Activated effector memory CD4-positive, alpha-beta T cell treated with anti-CD3 and anti-CD28 coated beads, Interleukin-2, amount 50 U/mL, for 16 hours (primary cell): ENCODE measurements at regions not wholly inside any gene's neighbourhood (a gene's known extent, or its start where the extent isn't known, plus 50 kb on each side); places are given as distances from the start of the nearest gene placed in this dataset.
"Not testable (repeated sequence)": the region's sequence is repeated elsewhere in the genome, so short reads cannot be mapped to it uniquely, and the experiment has no call there.

Experiments used
- DNase-seq: peaks from one replicate; pipeline ENCODE4 v3.0.0-alpha.2; 2020

DNA sequence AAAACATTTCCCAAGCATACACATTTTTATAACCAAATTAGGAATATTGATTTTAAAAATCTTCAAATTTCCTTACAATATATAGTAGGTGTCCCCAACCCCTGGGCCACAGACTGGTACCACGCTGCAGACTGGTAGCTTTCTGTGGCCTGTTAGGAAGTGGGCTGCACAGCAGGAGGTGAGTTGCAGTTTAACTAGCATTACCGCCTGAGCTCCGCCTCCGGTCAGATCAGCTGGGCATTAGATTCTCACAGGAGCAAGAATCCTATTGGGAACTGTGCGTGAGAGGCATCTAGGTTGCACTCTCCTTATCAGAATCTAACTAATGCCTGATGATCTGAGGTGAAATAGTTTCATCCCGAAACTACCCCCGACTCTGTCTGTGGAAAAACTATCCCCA lies 62.1 kb downstream of the ZWINT start:
- no peak for DNase-seq

DNA sequence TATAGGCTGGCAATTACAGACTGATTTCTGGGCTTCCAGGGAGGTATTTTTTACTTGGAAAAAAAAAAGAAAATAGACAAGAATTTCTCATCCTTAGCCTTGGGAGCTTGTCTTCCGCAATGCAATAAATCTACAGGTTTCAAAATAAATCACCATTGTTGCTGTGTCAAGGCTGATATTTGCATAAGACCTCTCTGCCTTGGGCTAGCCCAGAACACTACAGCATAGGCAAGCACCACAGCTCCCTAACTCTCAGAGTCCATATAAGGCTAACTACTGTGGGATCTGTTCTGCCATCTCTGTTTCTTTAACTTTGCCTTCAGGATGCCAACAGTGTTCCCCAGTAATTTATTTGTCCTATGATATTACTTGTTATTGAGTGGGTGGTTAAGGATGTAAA lies 64.4 kb downstream of the ZWINT start:
- DNase-seq, result no peak

DNA sequence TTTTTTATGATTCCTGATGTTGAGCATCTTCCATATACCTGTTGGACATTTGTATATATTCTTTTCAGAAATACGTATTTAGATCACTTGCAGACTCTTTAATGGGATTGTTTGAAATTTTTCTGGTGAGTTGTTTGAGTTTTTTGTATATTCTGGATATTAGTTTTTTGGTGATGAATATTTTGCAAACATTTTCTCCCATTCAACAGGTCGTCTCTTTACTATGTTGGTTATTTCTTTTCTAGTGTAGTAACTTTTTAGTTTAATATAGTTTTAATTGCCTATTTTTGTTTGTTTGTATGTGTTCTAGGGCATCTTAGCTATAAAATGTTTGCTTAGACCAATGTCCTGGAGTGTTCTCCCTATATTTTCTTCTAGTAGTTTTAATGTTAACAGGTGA lies 72.7 kb downstream of the ZWINT start:
- DNase-seq, result no peak

DNA sequence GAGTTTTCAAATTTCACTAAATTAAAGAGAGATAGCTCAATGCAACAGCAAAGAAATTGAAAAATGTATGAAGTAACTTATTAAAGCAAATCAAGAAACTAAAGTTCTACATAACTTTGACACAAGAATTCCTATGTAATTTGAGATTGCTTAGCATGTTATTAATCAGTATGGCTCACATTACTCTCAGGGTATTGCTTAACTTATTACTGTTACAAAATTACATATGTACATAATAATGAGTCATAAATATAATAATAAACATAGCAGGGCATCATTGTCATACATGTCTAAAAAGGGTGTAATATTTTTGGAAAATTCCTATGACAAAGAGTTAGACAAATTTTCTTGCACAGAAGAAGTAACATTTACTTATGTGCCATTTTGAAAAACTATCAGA lies 75.0 kb downstream of the ZWINT start:
- no peak for DNase-seq

DNA sequence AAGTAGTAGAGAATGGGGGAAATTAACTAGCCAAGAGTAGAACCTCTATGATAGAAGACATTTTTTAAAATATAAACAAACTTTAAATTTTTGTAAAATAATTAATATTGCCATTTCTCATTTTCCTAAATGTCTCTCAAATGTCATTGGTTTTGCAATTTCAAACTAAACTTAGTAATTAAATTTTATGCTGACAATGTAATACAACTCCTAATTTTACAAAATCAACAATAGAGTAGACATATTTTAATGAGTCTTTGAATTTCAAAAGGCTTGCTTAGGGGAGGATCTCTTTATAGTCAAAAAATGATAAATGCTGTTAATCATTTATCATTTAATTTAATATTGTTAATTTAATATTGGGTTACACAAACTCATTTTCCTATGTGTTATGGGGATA lies 81.8 kb downstream of the ZWINT start:
- no peak for DNase-seq

DNA sequence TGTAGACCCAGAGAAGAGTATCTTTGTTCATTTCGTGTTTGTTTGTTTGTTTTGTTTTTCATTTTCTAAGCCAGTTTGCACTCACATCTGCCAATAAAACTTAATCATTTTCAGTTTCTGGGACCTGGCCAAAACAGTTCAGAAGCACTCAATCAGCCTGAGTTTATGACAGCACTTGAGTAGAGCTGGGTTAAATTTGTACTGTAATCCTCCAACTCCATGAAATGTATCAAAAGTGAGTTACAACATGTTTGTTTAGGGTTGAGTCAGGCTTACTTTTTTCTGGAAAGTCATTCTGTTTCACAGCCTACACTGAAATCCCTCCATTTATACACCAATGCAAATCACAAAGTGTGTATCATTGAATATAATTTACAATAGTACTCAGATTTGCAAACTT lies 91.9 kb downstream of the ZWINT start:
- no peak for DNase-seq

DNA sequence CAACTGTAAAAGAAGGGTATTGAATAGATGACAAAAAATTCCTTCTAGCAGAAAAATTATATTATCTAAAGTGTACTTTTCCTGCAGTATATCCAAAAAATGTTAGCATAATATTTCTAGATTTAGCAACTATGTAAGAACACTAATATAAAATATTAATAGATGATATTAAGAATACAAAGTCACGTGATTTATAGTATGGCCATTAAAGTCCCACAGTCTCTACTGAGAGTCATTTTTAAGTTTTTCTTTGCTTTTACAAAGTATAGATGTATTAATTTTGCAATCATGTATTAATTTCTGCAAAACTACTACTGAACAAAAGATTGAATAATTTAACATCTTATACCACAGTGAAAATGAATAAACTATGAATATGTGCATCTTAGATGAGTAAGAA lies 94.9 kb downstream of the ZWINT start:
- DNase-seq, result no peak

DNA sequence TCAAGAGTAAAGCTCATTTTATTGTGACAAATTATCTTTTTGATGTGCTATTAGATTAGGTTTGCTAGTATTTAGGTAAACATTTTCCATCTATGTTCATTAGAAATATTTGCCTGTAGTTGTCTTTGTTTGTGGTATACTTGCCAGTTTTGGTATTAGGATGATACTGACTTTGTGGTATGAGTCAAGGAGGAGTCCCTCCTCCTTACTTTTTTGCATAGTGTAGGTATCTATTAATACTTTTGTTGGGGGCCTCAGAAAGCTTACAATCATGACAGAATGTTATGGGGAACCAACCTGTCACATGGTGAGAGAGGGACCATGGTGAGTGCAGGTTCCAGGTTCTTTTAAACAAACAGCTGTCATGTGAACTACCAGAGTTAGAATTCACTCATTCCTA lies 102.1 kb downstream of the ZWINT start:
- DNase-seq, result no peak

DNA sequence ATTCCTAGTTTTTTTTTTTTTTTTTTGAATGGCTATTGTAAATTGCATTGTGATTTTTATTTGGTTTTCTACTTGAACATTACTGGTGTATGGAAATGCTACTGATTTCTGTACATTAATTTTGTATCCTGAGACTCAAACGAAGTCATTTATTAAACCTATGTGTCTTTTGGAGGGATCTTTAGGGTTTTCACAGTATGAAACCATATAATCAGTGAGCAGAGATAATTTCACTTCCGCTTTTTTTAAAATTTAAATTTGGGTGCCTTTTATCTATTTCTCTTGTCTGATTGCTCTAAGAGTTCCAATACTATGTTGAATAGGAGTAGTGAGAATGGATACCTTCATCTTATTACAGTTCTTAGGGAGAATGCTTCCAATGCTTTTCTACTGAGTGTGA lies 102.7 kb downstream of the ZWINT start:
- DNase-seq, result no peak

DNA sequence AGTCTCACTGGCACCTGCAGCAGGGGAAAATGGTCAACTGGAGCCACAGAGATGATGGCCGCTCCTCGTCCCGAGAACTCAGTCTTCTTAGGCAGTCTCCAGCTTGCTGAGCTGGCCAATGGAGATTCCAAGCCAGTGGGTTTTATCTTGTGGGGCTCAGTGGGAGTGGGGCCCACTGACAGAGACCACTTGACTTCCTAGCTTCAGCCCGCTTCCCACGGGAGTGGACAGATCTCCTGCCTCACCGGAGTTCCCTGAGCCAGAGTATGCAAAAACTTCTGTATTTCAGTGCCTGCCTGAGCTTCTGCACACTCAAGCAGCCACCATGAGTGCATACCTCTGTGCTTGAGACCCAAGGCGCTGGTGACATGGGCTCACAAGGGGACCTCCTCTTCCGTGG lies 105.8 kb downstream of the ZWINT start:
- DNase-seq, result no peak

DNA sequence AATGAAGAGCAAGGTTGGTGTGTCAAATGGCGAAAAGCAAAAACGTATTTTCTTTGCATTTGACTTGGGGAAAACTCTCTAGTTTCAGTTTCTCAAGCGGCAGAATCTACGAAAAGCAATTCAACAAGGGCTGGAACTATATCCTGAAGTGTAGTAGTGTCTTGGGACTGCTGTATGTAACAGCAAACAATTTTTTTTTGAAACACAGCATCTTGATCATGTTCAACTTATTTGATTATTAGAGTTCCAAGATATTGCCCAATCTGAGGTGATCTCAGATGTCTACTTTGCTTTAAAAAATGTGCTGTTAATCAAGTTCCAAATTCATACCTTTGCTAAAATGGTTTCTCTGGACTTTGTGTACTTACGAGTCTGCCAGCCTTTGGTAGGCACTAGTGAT lies 120.6 kb downstream of the ZWINT start:
- DNase-seq, result no peak

DNA sequence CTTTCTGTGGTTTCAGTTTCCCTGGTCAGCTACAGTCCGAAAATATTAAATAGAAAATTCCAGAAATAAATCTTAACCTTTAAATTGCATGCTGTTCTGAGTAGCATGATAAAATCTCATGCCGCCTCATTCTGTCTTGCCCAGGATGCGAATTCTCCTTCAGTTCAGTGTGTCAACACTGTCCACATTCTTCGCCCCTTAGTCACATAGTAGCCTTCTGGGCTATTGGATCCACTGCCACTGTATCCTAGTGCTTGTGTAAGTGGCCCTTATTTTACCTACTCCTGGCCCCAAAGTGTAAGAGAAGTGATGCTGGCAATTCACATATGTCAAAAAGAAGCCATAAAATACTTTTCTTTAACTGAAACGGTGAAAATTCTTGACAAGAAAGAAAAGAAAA lies 129.6 kb downstream of the ZWINT start:
- no peak for DNase-seq

DNA sequence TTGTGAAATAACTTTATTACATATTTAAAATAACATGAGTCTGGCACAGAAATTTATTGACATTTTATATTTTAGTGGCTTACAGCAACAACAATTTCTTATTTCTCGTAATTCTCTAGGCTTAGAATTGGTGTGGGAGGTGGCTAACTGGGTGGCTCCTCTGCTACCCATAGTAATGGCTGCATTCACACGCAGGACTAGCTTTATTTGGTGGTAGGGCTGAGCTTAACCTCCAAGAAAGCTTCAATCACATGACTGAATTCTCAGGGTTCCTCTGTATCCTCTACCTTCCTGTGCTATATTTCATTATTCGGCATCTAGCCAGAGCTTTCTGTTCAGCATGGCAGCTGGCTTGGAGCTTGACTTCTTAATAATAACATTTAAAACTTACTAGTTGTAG lies 138.8 kb downstream of the ZWINT start:
- no peak for DNase-seq

DNA sequence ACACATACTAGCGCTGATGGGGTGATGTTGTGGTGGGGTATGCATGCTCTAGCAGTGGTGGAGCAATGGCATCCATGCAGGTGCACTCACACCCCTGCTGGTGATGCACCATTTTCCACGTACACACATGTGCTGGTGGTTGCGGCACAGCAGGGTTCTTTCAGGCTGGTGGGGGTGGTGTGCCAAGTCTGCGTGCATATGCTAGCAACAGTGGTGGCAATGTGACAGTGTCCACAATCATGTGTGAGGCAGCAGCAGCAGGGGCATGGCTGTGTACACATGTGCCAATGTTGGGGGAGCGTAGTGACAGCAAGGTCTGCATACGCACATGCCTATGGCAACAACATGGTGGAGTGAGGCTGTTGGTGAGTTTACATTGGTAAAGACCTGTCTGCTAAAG lies 148.1 kb downstream of the ZWINT start:
- peak; percentile 36 for DNase-seq

DNA sequence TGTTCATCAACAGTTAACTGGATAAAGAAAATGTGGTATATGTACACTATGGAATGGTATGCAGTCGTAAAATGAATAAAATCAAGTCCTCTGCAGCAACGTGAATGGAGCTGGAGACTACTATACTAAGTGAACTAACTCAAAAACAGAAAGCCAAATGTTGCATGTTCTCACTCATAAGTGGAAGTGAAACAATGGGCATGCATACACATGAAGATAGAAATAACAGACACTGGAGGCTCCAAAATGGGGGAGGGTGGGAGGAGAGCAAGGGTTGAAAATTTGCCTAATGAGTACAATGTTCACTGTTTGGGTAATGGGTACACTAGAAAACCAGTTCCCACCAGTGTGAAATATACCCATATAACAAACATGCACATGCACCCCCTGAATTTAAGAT lies 179.5 kb downstream of the ZWINT start:
- DNase-seq, result no peak

DNA sequence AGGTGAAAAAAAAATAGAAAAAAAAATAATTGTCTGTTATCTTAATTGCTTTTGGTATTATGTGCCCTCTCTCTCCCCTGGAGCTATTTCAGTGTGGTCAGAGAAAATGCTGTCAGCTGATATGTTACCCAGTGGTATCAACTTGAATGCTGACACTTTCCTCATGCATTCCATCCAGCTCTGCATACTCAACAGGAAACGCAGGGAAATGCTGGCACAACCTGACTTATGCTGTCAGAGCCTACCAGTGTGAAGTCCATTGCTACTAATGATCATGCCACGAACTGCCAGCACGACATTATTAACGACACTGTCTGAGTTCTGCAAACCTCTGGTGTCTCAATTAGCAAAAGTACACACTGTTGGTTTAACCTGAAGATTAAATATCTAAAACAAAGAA lies 182.8 kb downstream of the ZWINT start:
- DNase-seq, result no peak

DNA sequence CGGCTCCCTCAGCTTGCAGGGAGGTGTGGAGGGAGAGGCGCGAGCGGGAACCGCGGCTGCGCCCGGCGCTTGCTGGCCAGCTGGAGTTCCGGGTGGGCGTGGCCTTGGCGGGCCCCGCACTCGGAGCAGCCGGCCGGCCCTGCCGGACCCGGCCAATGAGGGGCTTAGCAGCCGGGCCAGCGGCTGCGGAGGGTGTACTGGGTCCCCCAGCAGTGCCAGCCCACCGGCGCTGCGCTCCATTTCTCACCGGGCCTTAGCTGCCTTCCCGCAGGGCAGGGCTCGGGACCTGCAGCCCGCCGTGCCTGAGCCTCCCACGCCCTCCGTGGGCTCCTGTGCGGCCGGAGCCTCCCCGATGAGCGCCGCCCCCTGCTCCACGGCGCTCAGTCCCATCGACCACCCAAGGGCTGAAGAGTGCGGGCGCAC lies 206.0 kb downstream of the ZWINT start:
- not testable (repeated sequence) for DNase-seq

DNA sequence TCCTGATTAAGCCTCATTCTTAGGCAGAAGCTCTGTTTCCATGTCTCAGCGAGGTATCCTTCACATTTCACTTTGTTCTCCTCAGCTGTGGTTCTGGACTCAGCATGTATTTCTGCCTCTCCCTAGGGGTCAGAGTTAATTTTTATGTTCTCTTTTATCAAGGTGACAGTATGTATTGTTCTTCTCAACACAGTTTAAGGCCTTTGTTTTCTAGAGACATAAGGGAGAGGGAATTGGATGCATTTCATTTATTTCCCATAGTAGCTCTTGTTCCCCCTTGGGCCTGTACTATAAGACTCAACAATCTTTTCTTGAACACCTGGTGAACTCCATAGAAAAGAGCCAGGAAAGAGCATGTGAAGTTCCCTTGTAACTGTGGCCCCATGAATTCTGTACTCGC lies 214.3 kb downstream of the ZWINT start:
- DNase-seq, result no peak

DNA sequence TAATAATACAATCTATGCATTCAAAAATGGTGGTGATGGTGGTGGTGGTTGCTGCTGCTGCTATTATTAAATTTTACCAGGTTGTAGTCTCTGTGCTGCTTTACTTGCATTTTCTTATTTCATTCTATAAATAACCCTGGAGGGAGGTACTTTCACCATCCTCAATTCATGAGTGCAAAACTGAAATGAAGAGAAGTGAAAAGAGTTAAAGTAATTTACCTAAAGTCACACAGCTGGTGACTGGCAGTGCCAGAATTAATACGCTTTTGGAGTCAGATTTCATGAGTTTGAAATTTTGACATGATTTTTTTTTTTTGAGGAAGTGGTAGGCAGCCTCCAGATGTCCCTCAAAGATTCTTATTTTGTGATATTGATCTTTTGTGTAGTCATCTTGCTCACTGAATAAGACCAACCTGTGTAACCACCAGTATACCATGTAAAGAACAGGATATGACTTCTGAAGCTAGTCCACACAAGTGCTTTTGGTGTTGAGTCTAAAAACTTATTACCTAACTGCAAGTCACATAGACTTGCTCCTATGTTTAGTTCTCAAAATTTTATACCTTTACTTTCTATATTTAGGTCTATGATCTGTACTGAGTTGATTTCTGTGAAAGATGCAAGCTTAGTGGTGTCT lies 218.8 kb downstream of the ZWINT start:
- DNase-seq, result no peak

DNA sequence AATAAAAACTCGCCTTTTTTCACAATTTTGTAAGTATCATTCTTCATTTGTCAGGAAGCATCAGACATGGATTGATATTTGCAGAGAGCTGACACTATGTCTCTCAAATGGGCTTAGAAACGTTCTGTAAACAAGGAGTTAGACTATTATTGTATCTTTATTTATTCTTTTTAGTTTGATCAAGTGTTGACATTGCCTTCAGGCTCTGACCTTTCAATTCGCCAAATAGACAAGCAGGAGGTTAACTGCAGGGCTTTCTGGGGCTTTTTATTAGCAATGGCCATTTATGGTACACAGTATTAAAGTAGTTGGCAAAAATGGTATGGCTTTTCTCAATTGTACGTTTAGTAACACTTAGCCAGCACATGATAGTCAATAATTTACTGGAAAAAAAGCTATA lies 221.7 kb downstream of the ZWINT start:
- no peak for DNase-seq

DNA sequence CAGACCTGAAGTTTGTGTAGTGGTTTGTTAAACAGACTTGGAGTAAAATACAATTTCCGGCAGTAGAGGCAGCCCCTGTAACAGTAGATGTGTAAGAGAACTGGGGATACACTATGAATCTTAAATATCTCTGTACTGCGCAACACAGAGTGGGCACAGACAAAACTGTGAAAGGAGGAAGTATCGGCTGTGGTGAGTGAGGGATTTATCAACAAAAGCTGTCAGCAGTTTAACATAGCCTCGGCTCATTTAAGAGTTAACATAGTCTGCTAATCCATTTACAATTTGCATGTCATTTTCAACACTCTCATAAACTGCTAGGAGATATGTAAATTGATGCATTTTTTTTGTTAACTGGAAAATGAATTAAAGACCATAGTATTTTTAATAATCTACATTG lies 225.2 kb downstream of the ZWINT start:
- DNase-seq, result no peak

DNA sequence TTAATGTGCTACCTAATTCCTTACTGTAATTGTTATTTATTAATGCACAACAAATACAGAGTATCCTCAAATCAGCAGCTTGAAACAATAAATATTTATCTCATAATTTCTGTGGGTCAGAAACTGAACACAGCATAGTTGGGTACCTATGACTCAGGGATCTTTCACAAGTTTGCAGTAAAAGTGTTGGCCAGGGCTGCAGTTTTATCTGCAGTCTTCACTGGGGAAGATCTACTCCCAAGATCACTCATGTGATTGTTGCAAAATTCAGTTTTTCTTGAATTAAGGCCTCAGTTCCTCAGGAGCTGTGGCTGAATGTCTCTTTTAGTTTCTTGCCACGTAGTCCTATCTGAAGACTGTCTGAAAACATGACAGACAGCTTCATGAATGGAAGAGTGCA lies 237.8 kb downstream of the ZWINT start:
- DNase-seq, result no peak

DNA sequence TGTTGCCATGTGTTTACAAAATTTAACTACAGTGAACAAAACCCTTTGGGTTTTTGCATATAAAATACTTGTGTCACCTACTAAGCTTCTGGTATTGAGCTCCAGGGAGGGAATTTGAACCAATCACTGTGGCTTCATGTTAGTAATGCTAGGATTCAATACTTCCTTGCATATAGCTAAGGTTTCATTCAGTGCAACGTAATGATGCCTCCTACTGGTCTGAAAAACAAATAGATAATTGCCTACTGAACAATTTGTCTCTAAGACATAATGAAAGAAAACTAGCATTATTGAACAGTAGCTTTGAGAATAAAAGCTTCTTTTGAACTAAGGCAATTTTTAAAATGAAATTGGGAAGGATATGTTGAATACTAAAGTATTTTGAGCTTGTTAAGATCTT lies 244.4 kb downstream of the ZWINT start:
- DNase-seq, result no peak

DNA sequence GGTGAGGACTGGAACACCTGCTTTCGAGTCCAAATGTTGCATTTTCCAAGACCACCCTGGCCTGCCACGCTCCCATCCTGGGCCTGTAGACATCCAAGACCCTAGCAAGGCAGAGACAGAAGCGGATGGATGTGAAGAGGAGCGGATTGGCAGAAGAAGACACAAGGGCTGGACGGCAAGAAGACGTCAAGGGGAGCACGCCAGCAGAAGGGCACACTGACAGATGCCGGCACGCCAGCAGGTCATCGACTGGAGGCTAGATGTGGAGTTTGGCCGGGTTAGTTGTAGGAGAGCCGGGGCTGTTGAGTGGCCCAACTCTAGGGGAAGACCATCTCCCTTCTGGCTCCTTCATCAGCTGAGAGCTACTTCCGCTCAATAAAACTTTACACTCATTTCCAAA lies 251.6 kb downstream of the ZWINT start:
- DNase-seq, result no peak

DNA sequence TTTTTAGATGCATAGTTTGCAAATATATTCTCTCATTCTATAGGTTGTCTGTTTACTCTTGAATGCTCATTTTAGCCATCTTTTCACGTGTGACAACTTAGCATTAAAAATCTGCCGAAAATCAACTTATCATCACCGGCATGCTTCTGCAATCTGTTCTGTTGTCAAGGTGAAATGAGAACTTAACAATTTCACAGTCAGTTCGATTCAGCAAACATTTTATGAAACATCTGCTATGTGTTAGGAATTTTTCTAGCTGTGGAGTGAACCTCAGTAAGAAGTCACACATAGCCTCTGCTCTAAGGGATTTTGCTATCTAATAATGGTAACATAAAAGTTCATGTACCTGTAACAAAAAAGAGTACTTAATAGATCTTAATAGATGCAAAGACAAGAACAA lies 256.1 kb downstream of the ZWINT start:
- DNase-seq, result no peak

DNA sequence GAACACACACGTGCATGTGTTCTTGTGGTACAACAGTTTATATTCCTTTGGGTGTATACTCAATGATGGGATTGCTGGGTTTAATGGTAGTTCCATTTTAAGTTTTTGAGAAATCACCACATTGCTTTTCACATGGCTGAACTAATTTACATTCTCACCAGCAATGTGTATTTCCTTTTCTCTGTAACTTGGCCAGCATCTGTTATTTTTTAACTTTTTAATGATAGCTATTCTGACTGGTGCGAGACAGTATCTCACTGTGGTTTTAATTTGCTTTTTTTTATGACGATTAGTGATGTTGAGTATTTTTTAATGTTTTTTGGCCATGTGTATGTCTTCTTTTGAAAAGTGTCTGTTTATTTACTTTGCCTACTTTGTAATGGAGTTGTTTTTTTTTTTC lies 256.6 kb downstream of the ZWINT start:
- DNase-seq, result no peak
